ENCODE measurements at regions not wholly inside any gene's neighbourhood (a gene's known extent, or its start where the extent isn't known, plus 50 kb on each side); places are given as distances from the start of the nearest gene placed in this dataset.

DNA sequence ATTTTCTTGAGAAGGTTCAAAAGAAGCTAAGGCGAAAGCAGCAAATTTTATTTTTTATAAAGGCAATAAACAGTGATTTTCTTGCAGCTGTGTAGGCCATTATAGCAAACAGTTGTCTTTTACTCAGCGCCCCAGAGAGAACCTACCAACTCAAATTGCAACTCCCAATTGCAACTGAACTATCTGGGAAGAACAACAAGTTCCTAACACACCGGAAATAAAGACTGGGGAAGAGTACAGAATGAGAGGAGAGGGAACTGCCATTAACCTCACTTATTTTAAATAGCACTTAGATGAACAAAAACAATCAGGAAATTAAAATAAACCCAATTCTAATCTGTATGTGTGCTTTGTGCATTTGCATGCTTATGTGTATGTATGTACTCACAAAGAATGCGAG lies 171.1 kb downstream of the KCTD12 start:
- no peak for DNase-seq
- Histone ChIP-seq H3K36me3 (no peaks in the 10 kb centered on the region), H3K4me3 (no peak overlapping the region), H3K27me3 (no peaks in the 10 kb centered on the region), H3K9me3 (no peaks in the 10 kb centered on the region), H3K27ac (no peak overlapping the region), H3K4me1 (peaks cover 0 to 7% of the 10 kb centered on the region in 2 donors)
- no peak for TF ChIP-seq POLR2A (IDR thresholded peaks at IDR 0.05)
- TF ChIP-seq CTCF (IDR thresholded peaks at IDR 0.05), result no peak
- intact Hi-C loops (cut with DNase I; ENCODE audit: low total_unique reads), result no loop called here

DNA sequence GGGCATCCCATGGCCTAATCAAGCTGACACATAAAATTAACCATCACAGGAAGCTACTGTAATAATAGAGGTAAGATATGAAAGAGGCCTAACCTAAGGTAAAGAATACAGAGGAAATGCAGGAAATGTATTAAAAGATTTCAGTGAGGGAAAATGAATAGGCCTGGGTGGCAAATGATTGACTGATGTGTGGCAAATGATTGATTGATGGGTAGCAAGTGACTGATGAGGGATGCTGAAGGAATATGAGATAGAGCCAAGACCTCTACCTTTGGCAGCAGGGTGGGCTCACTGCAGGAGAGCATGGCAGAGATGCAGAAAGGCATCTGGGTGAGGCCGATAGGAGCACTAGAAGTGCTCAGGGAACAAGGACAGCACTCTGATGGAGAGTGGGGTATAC lies 172.9 kb downstream of the KCTD12 start:
- H3K27me3 ChIP-seq, result no peaks in the 10 kb centered on the region
- no peaks in the 10 kb centered on the region for H3K36me3 ChIP-seq
- no peak overlapping the region for H3K4me3 ChIP-seq
- no peak overlapping the region for H3K27ac ChIP-seq
- intact Hi-C loops (cut with DNase I; ENCODE audit: low total_unique reads), result no loop called here
- DNase-seq, result no peak
- no peaks in the 10 kb centered on the region for H3K9me3 ChIP-seq
- H3K4me1 ChIP-seq, result peaks cover 0 to 7% of the 10 kb centered on the region in 2 donors
- TF ChIP-seq POLR2A (IDR thresholded peaks at IDR 0.05) (no peak), CTCF (IDR thresholded peaks at IDR 0.05) (no peak)

GRCh38 chr13:76711550-76712182 lies 174.5 kb downstream of the KCTD12 start:
- intact Hi-C loops (cut with DNase I; ENCODE audit: low total_unique reads), result no loop called here
- Histone ChIP-seq H3K27me3 (no peaks in the 10 kb centered on the region), H3K36me3 (no peaks in the 10 kb centered on the region), H3K4me1 (peaks cover 0 to 7% of the 10 kb centered on the region in 2 donors), H3K4me3 (no peak overlapping the region), H3K27ac (peak overlapping the region; percentile 36 to 67), H3K9me3 (no peaks in the 10 kb centered on the region)
- TF ChIP-seq CTCF (IDR thresholded peaks at IDR 0.05), result no peak
- TF ChIP-seq POLR2A (IDR thresholded peaks at IDR 0.05), result no peak
- DNase-seq, result peak; percentile 42 to 53

DNA sequence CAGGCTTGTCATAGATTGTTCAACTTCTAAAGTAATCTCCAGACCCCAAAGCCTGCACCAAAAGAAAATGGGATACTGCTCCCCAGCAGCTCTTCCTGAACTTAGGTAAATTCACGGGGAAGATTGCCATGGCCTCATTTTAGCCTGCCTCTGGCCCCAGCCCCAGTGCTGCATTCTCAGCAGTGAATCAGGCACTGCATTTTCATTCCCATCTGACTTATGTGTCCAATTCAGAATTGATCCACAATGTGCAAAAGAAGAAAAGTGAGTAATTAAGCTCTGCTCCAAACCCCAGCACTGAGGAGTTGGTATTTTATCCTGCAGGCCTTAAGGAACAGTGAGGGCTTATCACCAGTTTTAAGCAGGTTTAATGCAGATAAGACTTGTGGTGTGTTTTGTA lies 176.4 kb downstream of the KCTD12 start:
- Histone ChIP-seq H3K4me3 (no peak overlapping the region), H3K27ac (no peak overlapping the region), H3K27me3 (no peaks in the 10 kb centered on the region), H3K36me3 (no peaks in the 10 kb centered on the region), H3K4me1 (peaks cover 0 to 7% of the 10 kb centered on the region in 2 donors), H3K9me3 (no peaks in the 10 kb centered on the region)
- no peak for TF ChIP-seq POLR2A (IDR thresholded peaks at IDR 0.05)
- DNase-seq, result no peak
- intact Hi-C loops (cut with DNase I; ENCODE audit: low total_unique reads), result no loop called here

DNA sequence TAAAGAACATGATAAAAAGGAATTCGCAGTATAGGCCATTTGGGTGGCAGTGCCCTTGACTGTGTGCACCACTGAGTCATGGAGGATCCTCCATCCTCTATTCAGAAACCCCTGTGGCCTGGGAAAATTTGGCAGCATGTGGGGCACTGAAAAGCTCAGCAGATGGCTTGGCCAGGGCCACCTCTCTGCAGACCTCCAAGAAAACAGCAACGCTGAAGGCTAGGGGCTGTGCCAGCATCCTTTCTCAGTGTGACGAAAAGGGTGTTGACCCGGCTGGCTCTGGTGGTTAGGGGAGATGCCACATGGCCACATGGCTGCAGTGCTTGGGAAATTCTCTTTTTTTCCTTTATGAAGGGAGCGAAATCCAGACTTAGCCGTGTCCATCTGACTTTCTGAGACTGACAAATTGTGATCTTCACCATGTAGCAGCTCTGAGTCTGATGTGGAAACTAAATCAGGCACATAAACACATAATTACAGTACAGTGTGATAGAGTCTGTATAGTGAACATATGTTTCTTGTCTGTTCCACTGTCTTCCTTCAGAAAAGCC lies 178.0 kb downstream of the KCTD12 start:
- no peak for DNase-seq
- no peaks in the 10 kb centered on the region for H3K9me3 ChIP-seq
- no peak overlapping the region for H3K27ac ChIP-seq
- no peaks in the 10 kb centered on the region for H3K27me3 ChIP-seq
- intact Hi-C loops (cut with DNase I; ENCODE audit: low total_unique reads), result no loop called here
- TF ChIP-seq CTCF (IDR thresholded peaks at IDR 0.05) (no peak), POLR2A (IDR thresholded peaks at IDR 0.05) (no peak)
- no peak overlapping the region for H3K4me3 ChIP-seq
- no peaks in the 10 kb centered on the region for H3K36me3 ChIP-seq
- H3K4me1 ChIP-seq, result peaks cover 0 to 7% of the 10 kb centered on the region in 2 donors
